ENCODE measurements at regions not wholly inside any gene's neighbourhood (a gene's known extent, or its start where the extent isn't known, plus 50 kb on each side); places are given as distances from the start of the nearest gene placed in this dataset.

GRCh38 chr4:11079171-11079570 is 349.5 kb downstream of the HS3ST1 start:
- peaks cover 2% of the 10 kb centered on the region; the same call in 1 of the 2 replicates for H3K9me3 ChIP-seq (ENCODE audit: control insufficient read depth, insufficient read depth, low read length)
- H3K4ac ChIP-seq (ENCODE audit: low read depth, low read length), result no peak overlapping the region
- H3K9ac ChIP-seq (ENCODE audit: low read depth, low read length), result no peak overlapping the region
- H3K36me3 ChIP-seq (ENCODE audit: control insufficient read depth, insufficient read depth, low read length), result no peaks in the 10 kb centered on the region
- TF ChIP-seq SMC3 (IDR thresholded peaks at IDR 0.05; ENCODE audit: low read depth, low read length) (no peak), FOS (IDR thresholded peaks at IDR 0.05; ENCODE audit: low read depth, low read length) (no peak), MAFK (IDR thresholded peaks at IDR 0.05; ENCODE audit: low read depth, low read length) (no peak), BHLHE40 (IDR thresholded peaks at IDR 0.05; ENCODE audit: low read depth, low read length) (no peak)
- no peak overlapping the region for H3K4me2 ChIP-seq (ENCODE audit: low read depth, low read length)
- H2AFZ ChIP-seq (replicated peaks; ENCODE audit: low read length, poor library complexity), result no peak overlapping the region
- WGBS, 2 experiments (ENCODE audit: extremely low coverage in 2 of 2, insufficient read length in 1 of 2), result no CpG with 5 or more reads among the region's 1 CpG
- H4K5ac ChIP-seq (ENCODE audit: low read depth, low read length), result no peak overlapping the region
- H3K27ac ChIP-seq (ENCODE audit: insufficient read depth, low read length), result no peak overlapping the region
- no peak overlapping the region for H3K18ac ChIP-seq (ENCODE audit: low read depth, low read length)
- H2AK5ac ChIP-seq (ENCODE audit: low read depth, low read length), result no peak overlapping the region
- no peak overlapping the region for H2BK5ac ChIP-seq (ENCODE audit: low read depth, low read length, poor library complexity, severe bottlenecking)
- no peaks in the 10 kb centered on the region for H3K4me1 ChIP-seq (ENCODE audit: control insufficient read depth, insufficient read depth, low read length)
- H4K8ac ChIP-seq (ENCODE audit: low read depth in 2 of 2, low read length in 2 of 2), result no peak overlapping the region
- in situ Hi-C loops (cut with MboI; ENCODE audit: low sequenced_read_pairs), result no loop called here
- DNase-seq (no peak), ATAC-seq (ENCODE audit: low read depth) (no peak)
- H2BK20ac ChIP-seq (ENCODE audit: low read depth, low read length), result no peak overlapping the region
- no peaks in the 10 kb centered on the region for H4K20me1 ChIP-seq (ENCODE audit: insufficient read depth, low read length)
- H3K79me1 ChIP-seq (ENCODE audit: low read depth in 1 of 2, low read length in 2 of 2), result no peaks in the 10 kb centered on the region
- H2BK120ac ChIP-seq (ENCODE audit: low read depth, low read length), result no peak overlapping the region
- ChIA-PET POLR2A (ENCODE audit: unreplicated experiment) (no interaction called here), CTCF (no interaction called here)
- H3K14ac ChIP-seq (replicated peaks; ENCODE audit: low read depth, low read length), result no peak overlapping the region
- H3K9me1 ChIP-seq (ENCODE audit: insufficient read depth, low read length), result no peaks in the 10 kb centered on the region
- intact Hi-C loops (cut with micrococcal nuclease), result no loop called here
- no TSS peak for BruUV-seq (replicated peaks)
- H3K23ac ChIP-seq (ENCODE audit: low read depth, low read length), result no peak overlapping the region
- H2BK15ac ChIP-seq (ENCODE audit: low read depth, low read length), result no peak overlapping the region
- no peak overlapping the region for H2AK9ac ChIP-seq (replicated peaks; ENCODE audit: low read depth, low read length, poor library complexity)
- H4K91ac ChIP-seq (ENCODE audit: insufficient read depth, low read depth, low read length), result no peak overlapping the region
- no peak overlapping the region for H3K56ac ChIP-seq (ENCODE audit: extremely low read depth, insufficient read depth, low read length)
- H3K27me3 ChIP-seq (ENCODE audit: control insufficient read depth, insufficient read depth, low read length), result no peaks in the 10 kb centered on the region
- no peak overlapping the region for H3K4me3 ChIP-seq (ENCODE audit: insufficient read depth, low read depth, low read length)
- dilution Hi-C loops (cut with HindIII; ENCODE audit: low sequenced_read_pairs, unreplicated experiment), result no loop called here

All from IMR-90 (cell line).